Central memory CD4-positive, alpha-beta T cell (primary cell): ENCODE measurements at regions not wholly inside any gene's neighbourhood (a gene's known extent, or its start where the extent isn't known, plus 50 kb on each side); places are given as distances from the start of the nearest gene placed in this dataset.

Source experiments
- DNase-seq: peaks from one replicate; pipeline ENCODE4 v3.0.0; 2022

GRCh38 chr5:158326256-158326655 lies 467.3 kb upstream of the CLINT1 start:
- DNase-seq, result no peak

GRCh38 chr5:158324236-158324635 lies 465.3 kb upstream of the CLINT1 start:
- no peak for DNase-seq

GRCh38 chr5:158322620-158323019 lies 463.7 kb upstream of the CLINT1 start:
- no peak for DNase-seq

- no peak for DNase-seq
These were observed 462.0 kb upstream of the CLINT1 start for GRCh38 chr5:158320934-158321333.

- no peak for DNase-seq
These were observed 461.3 kb upstream of the CLINT1 start for GRCh38 chr5:158320178-158320674.

- no peak for DNase-seq
These were observed 458.6 kb upstream of the CLINT1 start for GRCh38 chr5:158317507-158317906.

GRCh38 chr5:158313733-158314464 lies 455.0 kb upstream of the CLINT1 start:
- no peak for DNase-seq

- no peak for DNase-seq
These were observed 454.2 kb upstream of the CLINT1 start for GRCh38 chr5:158313027-158313732.

- no peak for DNase-seq
These were observed 450.3 kb upstream of the CLINT1 start for GRCh38 chr5:158309088-158309807.

- DNase-seq, result no peak
These were observed 449.6 kb upstream of the CLINT1 start for GRCh38 chr5:158308429-158309025.

- DNase-seq, result no peak
These were observed 446.9 kb upstream of the CLINT1 start for GRCh38 chr5:158305861-158306260.

- no peak for DNase-seq
These were observed 445.7 kb upstream of the CLINT1 start for GRCh38 chr5:158304607-158305006.

- no peak for DNase-seq
These were observed 444.9 kb upstream of the CLINT1 start for GRCh38 chr5:158303883-158304282.

- DNase-seq, result no peak
These were observed 444.3 kb upstream of the CLINT1 start for GRCh38 chr5:158303275-158303674.

- DNase-seq, result no peak
These were observed 443.1 kb upstream of the CLINT1 start for GRCh38 chr5:158302029-158302428.

- no peak for DNase-seq
These were observed 442.2 kb upstream of the CLINT1 start for GRCh38 chr5:158301186-158301585.

- no peak for DNase-seq
These were observed 441.3 kb upstream of the CLINT1 start for GRCh38 chr5:158300256-158300655.

- no peak for DNase-seq
These were observed 438.1 kb upstream of the CLINT1 start for GRCh38 chr5:158297002-158297527.

- DNase-seq, result no peak
These were observed 435.8 kb upstream of the CLINT1 start for GRCh38 chr5:158294701-158295100.

- no peak for DNase-seq
These were observed 434.0 kb upstream of the CLINT1 start for GRCh38 chr5:158292981-158293380.

- DNase-seq, result no peak
These were observed 431.0 kb upstream of the CLINT1 start for GRCh38 chr5:158289967-158290366.

GRCh38 chr5:158288272-158288657 lies 429.3 kb upstream of the CLINT1 start:
- DNase-seq, result no peak
